HuH-7.5 (cell line): ENCODE measurements at regions not wholly inside any gene's neighbourhood (a gene's known extent, or its start where the extent isn't known, plus 50 kb on each side); places are given as distances from the start of the nearest gene placed in this dataset.
A peak's percentile ranks its signal among the peaks of the same experiment; 100 is the strongest.

Source experiments
- DNase-seq: peaks from one replicate; pipeline ENCODE4 v3.0.0; 2011; ENCODE audit warnings: low spot score

- no peak for DNase-seq
Observed at GRCh38 chr4:158007566-158007965, 165.3 kb downstream of the GASK1B start.

GRCh38 chr4:158006990-158007389, 165.8 kb downstream of the GASK1B start:
- DNase-seq = no peak

- DNase-seq = no peak
Observed at GRCh38 chr4:158005021-158005420, 167.8 kb downstream of the GASK1B start.

- DNase-seq = no peak
Observed at GRCh38 chr4:158004101-158004500, 168.7 kb downstream of the GASK1B start.

GRCh38 chr4:158003212-158003611, 169.6 kb downstream of the GASK1B start:
- no peak for DNase-seq

- DNase-seq = no peak
Observed at GRCh38 chr4:158002173-158002572, 170.7 kb downstream of the GASK1B start.

GRCh38 chr4:158001756-158002155, 171.1 kb downstream of the GASK1B start:
- no peak for DNase-seq

- no peak for DNase-seq
Observed at GRCh38 chr4:157999723-158000122, 173.1 kb downstream of the GASK1B start.

GRCh38 chr4:157997296-157997695, 175.5 kb downstream of the GASK1B start:
- no peak for DNase-seq

- no peak for DNase-seq
Observed at GRCh38 chr4:157996061-157997028, 176.5 kb downstream of the GASK1B start.

GRCh38 chr4:157994863-157995262, 178.0 kb downstream of the GASK1B start:
- DNase-seq = no peak

GRCh38 chr4:157992948-157993839, 179.6 kb downstream of the GASK1B start:
- DNase-seq = no peak

- no peak for DNase-seq
Observed at GRCh38 chr4:157992038-157992705, 180.7 kb downstream of the GASK1B start.

- no peak for DNase-seq
Observed at GRCh38 chr4:157988641-157989040, 184.2 kb downstream of the GASK1B start.

- DNase-seq = no peak
Observed at GRCh38 chr4:157984285-157984911, 188.4 kb downstream of the GASK1B start.

- DNase-seq = no peak
Observed at GRCh38 chr4:157983300-157983699, 189.5 kb downstream of the GASK1B start.

GRCh38 chr4:157980158-157980557, 192.7 kb downstream of the GASK1B start:
- no peak for DNase-seq

- peak; percentile 12 for DNase-seq
Observed at GRCh38 chr4:157978680-157979361, 194.0 kb downstream of the GASK1B start.

GRCh38 chr4:157977086-157977485, 195.7 kb downstream of the GASK1B start:
- no peak for DNase-seq

GRCh38 chr4:157973297-157973696, 199.5 kb downstream of the GASK1B start:
- DNase-seq = no peak

- no peak for DNase-seq
Observed at GRCh38 chr4:157964463-157964862, 208.4 kb downstream of the GASK1B start.
